HG02840 (cell line): ENCODE measurements at regions not wholly inside any gene's neighbourhood (a gene's known extent, or its start where the extent isn't known, plus 50 kb on each side); places are given as distances from the start of the nearest gene placed in this dataset.

Experiments
- ATAC-seq: cut with Tn5 transposase; IDR thresholded peaks from one replicate; pipeline ENCODE4 v1.9.1; 2021; ENCODE audit warnings: mild to moderate bottlenecking, moderate library complexity, moderate number of reproducible peaks; ENCODE audit not compliant: unreplicated experiment, low FRiP score

- ATAC-seq = no peak
These were observed 348.6 kb downstream of the PTTG2 start for GRCh38 chr4:38308728-38309311.

- ATAC-seq = no peak
These were observed 349.3 kb downstream of the PTTG2 start for GRCh38 chr4:38309471-38309870.

- ATAC-seq = peak; percentile 88
These were observed 350.3 kb downstream of the PTTG2 start for GRCh38 chr4:38310446-38311043.

DNA sequence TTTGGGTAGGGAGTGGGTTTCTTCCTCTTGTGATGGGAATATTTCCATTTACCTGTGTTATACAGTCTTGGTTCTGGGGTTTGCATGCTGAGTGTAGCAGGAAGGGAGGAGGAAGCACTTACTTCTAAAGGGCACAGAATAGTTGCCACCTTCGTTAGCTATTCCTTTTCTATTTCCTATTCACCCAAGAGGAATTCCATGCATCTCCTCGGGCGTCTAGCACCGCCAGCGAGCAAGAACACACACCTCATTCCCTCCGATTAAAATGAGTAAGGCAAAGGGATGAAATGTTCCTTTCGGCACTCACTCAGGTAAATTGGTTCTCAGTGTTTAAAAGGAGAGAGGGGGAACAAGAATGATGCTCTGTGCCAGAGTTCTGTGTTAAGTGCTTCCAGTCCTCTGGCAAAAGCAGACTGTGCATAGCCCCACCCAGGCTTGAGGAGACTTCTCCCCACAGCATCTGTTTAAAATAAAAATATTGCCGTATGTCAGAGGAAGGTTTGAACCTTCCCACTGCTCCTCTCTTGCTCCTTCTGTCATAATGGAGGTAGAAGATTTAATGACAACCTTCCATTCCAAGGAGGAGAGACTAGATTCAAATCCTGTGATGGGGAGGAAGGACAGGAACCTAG, 351.4 kb downstream of the PTTG2 start:
- no peak for ATAC-seq

GRCh38 chr4:38313175-38313574, 350.8 kb upstream of the KLF3 start:
- no peak for ATAC-seq

- ATAC-seq = no peak
These were observed 349.9 kb upstream of the KLF3 start for GRCh38 chr4:38313999-38314561.

- ATAC-seq = no peak
These were observed 349.3 kb upstream of the KLF3 start for GRCh38 chr4:38314663-38315062.

DNA sequence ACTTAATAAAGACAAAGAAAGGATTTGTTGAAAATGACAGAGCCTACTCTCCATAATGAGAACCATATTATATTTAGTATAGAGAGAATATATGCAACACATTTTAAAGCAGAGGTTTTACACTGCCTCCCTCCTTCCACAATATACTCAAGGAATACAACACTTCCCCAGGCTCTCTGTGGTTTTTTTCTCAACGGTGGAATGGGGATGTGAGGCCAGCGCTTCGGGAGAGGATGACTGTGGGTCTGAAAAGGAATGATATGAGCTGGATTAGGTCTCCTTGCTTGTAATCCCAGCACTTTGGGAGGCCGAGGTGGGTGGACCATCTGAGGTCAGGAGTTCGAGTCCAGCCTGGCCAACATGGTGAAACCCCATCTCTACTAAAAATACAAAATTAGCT, 348.7 kb upstream of the KLF3 start:
- ATAC-seq = no peak

DNA sequence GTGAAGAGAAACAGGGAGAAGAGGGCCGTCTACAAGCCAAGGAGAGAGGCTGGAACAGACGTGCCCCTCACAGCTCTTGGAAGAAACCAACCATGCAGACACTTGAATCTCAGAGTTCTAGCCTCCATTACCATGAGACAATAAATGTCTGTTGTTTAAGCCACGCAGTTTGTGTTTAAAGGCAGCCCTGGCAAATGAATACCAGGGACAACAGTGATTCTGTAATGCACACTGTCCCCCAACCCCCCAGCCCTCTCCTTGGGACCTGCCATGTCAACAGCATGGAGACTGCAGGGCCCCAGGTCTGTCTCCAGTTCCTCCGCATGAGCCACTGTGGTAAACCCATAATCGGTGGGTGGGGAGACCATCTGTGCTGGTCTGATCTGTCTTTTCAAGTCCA, 348.0 kb upstream of the KLF3 start:
- no peak for ATAC-seq

GRCh38 chr4:38317041-38317674, 346.8 kb upstream of the KLF3 start:
- ATAC-seq = no peak

- ATAC-seq = peak; percentile 67
These were observed 345.1 kb upstream of the KLF3 start for GRCh38 chr4:38318737-38319455.

DNA sequence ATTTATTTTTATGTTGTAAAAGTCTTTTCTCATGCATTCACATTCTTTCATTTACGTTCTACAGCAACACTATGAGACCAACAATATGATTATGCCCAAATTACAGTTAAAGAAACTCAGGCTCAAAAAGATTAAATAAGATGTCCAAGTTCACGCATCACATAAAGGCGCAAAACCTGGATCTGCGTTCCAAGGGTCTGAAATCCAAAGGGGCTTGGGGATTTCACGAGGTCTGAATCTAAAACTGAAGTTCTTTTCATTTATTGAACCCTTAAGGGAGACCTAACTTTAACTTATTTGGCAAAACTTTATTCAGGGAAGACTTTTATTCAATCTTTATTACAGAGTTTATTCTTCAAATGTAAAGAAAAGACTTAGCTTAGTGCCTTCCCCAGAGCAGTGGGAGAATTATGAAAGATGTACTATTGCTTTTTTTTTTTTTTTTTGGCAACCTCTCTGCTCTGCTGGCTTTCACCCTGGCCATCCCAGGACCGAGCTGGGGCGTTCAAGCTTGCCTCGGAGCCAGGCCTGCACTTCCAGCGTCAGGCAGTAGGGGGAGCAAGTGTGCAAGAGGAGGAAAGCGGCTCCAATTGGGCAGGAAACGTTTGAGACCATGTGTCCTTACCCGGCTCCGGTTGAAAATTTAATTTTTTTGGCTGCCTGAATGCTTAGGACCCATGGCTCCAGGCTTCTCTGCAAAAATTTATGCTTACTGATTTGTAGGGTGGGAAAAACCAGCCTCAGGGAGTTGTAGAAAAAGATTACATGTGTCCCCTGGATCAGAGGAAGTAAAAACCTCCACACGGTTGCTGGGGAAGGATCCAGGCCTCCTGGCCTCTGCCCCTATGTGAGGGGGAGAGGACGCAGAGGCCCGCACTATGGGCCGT, 344.3 kb upstream of the KLF3 start:
- ATAC-seq = no peak

GRCh38 chr4:38320343-38320695, 343.7 kb upstream of the KLF3 start:
- no peak for ATAC-seq

DNA sequence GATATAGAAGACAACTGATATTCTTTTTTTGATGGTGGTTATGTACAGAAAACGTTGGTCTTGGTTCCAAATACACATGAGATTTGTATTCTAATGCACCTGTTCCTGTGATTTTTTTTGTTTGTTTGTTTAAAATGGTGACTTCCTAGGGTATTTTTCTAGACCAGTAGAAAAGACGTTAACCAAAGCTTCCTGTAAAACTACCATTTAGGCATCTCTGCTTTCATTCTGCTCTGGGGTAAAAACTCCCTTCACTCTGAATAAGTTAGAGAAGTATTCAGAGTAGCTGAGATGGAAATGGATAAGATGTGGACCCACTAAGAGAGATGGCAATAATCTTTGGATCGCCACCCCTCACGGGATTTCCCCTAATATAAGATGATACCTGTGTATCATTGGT, 343.2 kb upstream of the KLF3 start:
- ATAC-seq = no peak

DNA sequence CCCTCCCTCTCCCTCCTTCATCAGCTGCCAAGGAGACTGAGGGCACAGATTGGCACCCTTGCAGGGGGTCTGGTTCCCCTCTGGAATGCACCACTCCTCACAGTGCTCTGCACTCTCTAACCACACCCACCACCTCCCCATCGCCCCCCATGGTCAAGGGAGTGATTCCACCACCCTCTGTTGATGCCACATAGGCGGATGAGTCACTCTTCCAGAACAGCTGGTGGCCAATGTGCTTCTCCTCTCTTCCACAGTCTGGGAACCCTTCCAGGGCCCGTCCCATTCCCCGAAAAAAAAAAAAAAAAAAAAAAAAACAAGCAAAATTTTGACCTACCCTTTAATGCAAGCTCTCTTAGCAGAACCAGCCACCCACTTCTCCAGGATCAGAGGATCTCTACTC, 341.3 kb upstream of the KLF3 start:
- no peak for ATAC-seq

DNA sequence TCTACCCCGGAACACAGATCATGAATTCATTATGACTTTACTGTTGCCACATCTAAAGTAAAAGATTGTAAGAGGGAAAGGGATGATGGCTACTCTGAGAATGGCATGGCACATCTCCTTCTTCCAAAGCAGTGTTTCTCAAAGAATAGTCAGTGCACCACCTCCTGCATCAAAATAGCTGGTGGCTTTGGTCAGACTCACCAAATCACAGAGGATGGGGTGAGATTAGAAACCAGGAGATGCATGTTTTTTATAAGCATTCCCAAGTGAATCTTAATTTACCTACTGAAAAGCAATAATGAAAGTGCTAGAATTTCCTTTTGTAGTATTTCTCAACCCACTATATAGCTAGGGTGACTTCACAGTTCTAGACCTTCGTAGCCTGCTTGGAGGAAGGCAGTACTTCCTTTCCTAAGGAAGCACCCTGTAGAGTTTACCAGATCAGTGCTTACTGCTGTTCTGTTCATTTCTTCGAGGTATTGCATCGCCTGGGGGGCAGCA, 340.8 kb upstream of the KLF3 start:
- ATAC-seq = no peak

DNA sequence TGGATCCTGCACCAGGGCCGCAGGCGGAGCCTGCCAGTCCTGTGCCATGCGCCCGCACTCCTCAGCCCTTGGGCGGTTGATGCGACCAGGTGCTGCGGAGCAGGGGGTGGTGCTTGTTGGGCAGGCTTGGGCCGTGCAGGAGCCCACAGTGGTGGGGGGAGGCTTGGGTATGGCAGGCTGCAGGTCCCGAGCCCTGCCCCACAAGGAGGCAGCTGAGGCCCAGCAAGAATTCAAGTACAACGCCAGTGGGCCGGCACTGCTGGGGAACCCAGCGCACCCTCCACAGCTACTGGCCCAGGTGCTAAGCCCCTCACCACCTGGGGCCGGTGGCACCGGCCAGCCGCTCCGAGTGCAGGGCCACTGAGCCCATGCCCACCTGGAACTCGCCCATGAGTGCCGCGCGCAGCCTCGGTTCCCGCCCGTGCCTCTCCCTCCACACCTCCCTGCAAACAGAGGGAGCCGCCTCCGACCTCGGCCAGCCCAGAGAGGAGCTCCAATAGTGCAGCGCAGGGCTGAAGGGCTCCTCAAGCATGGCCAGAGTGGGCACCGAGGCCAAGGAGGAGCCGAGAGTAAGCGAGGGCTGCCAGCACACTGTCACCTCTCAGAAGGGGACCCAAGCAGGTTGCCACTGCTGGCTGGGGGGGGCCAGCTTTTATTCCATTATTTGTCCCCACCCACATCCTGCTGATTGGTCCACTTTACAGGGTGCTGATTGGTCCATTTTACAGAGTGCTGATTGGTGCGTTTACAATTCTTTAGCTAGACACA, 339.0 kb upstream of the KLF3 start:
- ATAC-seq = no peak

GRCh38 chr4:38325629-38325913, 338.4 kb upstream of the KLF3 start:
- no peak for ATAC-seq

- no peak for ATAC-seq
These were observed 337.5 kb upstream of the KLF3 start for GRCh38 chr4:38326499-38326898.
